ENCODE measurements at regions not wholly inside any gene's neighbourhood (a gene's known extent, or its start where the extent isn't known, plus 50 kb on each side); places are given as distances from the start of the nearest gene placed in this dataset.

- Histone ChIP-seq H3K9me3 (ENCODE audit: control insufficient read depth in 3 of 3, low read length in 3 of 3) (no peaks in the 10 kb centered on the region), H3K27me3 (ENCODE audit: control insufficient read depth in 3 of 3, insufficient read depth in 3 of 3, low read length in 3 of 3) (no peaks in the 10 kb centered on the region), H3K9ac (ENCODE audit: low read depth in 1 of 3, low read length in 3 of 3) (no peak overlapping the region), H3K27ac (ENCODE audit: low read depth, low read length) (no peak overlapping the region), H3K4me3 (ENCODE audit: low read length in 3 of 3) (no peak overlapping the region), H3K36me3 (ENCODE audit: control insufficient read depth in 3 of 3, insufficient read depth in 3 of 3, low read length in 3 of 3) (no peaks in the 10 kb centered on the region), H3K4me1 (ENCODE audit: control insufficient read depth in 3 of 3, insufficient read depth in 3 of 3, low read length in 3 of 3) (no peaks in the 10 kb centered on the region)
These were observed 1047.6 kb upstream of the ACO1 start for GRCh38 chr9:31336841-31337240.

DNA sequence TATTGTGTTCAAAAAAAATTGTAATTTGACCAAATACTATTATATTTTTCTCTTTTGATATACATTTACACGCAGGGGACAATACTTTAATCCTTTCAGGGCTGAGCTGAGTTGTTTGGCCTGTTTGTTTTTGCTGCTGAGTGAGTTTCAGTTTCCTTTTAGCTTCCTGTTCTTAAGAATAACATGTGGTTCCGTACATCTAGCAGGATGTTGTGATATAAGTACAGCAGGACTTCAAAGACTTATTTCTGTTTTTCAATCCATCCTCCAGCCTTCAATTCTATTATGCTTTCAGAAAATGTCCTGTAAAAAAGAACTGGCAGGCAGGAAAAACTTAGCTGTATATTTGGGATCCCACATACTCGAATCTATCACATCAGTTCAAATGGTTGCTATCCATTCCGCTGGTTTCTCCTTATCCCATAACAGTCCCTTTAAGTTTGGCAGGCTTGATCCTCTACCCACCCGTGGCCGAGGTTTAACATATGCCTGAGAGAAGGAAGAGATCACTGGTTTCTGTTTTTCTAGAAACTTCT is 1037.3 kb upstream of the ACO1 start:
- H3K27me3 ChIP-seq (ENCODE audit: control insufficient read depth in 3 of 3, insufficient read depth in 3 of 3, low read length in 3 of 3) = no peaks in the 10 kb centered on the region
- no peaks in the 10 kb centered on the region for H3K36me3 ChIP-seq (ENCODE audit: control insufficient read depth in 3 of 3, insufficient read depth in 3 of 3, low read length in 3 of 3)
- H3K9me3 ChIP-seq (ENCODE audit: control insufficient read depth in 3 of 3, low read length in 3 of 3) = no peaks in the 10 kb centered on the region
- no peaks in the 10 kb centered on the region for H3K4me1 ChIP-seq (ENCODE audit: control insufficient read depth in 3 of 3, insufficient read depth in 3 of 3, low read length in 3 of 3)
- no peak overlapping the region for H3K9ac ChIP-seq (ENCODE audit: low read depth in 1 of 3, low read length in 3 of 3)
- H3K27ac ChIP-seq (ENCODE audit: low read depth, low read length) = peak overlapping the region; percentile 37
- H3K4me3 ChIP-seq (ENCODE audit: low read length in 3 of 3) = peak overlapping the region in 1 of 3 donors; percentile 0

DNA sequence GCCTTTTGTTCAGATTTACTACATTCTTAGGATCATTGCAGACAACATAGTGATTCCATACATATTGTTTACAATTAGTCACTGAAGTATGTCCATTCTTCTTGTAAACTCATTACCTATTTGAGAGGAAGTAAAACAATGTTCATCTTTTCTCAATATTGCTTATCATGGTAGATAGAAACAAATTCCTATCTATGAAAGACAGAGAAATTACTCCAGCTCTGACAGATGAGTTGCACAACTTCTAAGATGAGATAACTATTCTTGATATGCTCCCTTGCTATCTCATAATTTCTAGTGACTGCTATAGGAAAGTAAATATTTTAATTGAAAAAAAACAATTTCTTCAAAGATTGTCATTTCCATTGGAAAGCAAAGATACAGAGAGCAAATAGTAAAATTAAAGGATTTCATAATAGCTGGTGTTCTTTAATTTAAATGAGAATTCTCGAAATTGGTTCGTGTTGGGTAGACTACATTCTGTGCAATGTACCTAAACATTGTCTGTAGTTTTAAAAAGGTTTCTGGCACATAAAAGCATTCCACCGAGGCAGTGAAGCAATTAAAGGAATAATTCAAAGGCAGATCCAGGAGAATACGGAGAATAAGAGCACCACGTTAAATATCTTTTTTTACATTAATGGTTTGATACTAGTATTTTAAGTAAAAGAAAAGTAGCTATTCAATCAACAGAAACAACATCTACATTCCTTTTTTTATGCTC is 1029.1 kb upstream of the ACO1 start:
- Histone ChIP-seq H3K9ac (ENCODE audit: low read depth in 1 of 3, low read length in 3 of 3) (no peak overlapping the region), H3K27me3 (ENCODE audit: control insufficient read depth in 3 of 3, insufficient read depth in 3 of 3, low read length in 3 of 3) (no peaks in the 10 kb centered on the region), H3K9me3 (ENCODE audit: control insufficient read depth in 3 of 3, low read length in 3 of 3) (no peaks in the 10 kb centered on the region), H3K4me3 (ENCODE audit: low read length in 3 of 3) (no peak overlapping the region), H3K36me3 (ENCODE audit: control insufficient read depth in 3 of 3, insufficient read depth in 3 of 3, low read length in 3 of 3) (no peaks in the 10 kb centered on the region), H3K4me1 (ENCODE audit: control insufficient read depth in 3 of 3, insufficient read depth in 3 of 3, low read length in 3 of 3) (no peaks in the 10 kb centered on the region), H3K27ac (ENCODE audit: low read depth, low read length) (no peak overlapping the region)

GRCh38 chr9:31355965-31356364 is 1028.5 kb upstream of the ACO1 start:
- H3K4me3 ChIP-seq (ENCODE audit: low read length in 3 of 3) = no peak overlapping the region
- H3K4me1 ChIP-seq (ENCODE audit: control insufficient read depth in 3 of 3, insufficient read depth in 3 of 3, low read length in 3 of 3) = no peaks in the 10 kb centered on the region
- no peaks in the 10 kb centered on the region for H3K9me3 ChIP-seq (ENCODE audit: control insufficient read depth in 3 of 3, low read length in 3 of 3)
- H3K27me3 ChIP-seq (ENCODE audit: control insufficient read depth in 3 of 3, insufficient read depth in 3 of 3, low read length in 3 of 3) = no peaks in the 10 kb centered on the region
- no peak overlapping the region for H3K9ac ChIP-seq (ENCODE audit: low read depth in 1 of 3, low read length in 3 of 3)
- no peak overlapping the region for H3K27ac ChIP-seq (ENCODE audit: low read depth, low read length)
- H3K36me3 ChIP-seq (ENCODE audit: control insufficient read depth in 3 of 3, insufficient read depth in 3 of 3, low read length in 3 of 3) = no peaks in the 10 kb centered on the region

- Histone ChIP-seq H3K4me3 (ENCODE audit: low read length in 3 of 3) (no peak overlapping the region), H3K9ac (ENCODE audit: low read depth in 1 of 3, low read length in 3 of 3) (no peak overlapping the region), H3K27me3 (ENCODE audit: control insufficient read depth in 3 of 3, insufficient read depth in 3 of 3, low read length in 3 of 3) (no peaks in the 10 kb centered on the region), H3K4me1 (ENCODE audit: control insufficient read depth in 3 of 3, insufficient read depth in 3 of 3, low read length in 3 of 3) (no peaks in the 10 kb centered on the region), H3K36me3 (ENCODE audit: control insufficient read depth in 3 of 3, insufficient read depth in 3 of 3, low read length in 3 of 3) (no peaks in the 10 kb centered on the region), H3K27ac (ENCODE audit: low read depth, low read length) (no peak overlapping the region), H3K9me3 (ENCODE audit: control insufficient read depth in 3 of 3, low read length in 3 of 3) (no peaks in the 10 kb centered on the region)
These were observed 1025.4 kb upstream of the ACO1 start for GRCh38 chr9:31359071-31359470.

DNA sequence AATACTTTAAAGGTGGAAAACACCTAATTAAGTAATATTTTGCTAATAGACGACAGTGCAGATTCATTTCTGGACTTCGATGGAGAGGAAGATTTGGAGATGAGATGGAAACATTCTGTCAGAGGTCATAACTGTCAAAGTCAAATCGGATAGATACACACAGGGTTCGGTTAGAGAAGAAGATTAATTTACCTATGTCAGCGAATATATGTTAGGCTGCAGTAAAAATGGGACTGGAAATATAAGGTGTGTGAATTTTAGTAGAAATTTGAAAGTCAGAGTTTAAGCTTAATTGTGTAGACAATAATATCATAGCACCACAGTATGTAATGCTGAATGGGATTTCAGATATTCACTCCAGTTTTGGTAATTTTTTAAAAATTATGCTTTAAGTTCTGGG is 1020.3 kb upstream of the ACO1 start:
- no peaks in the 10 kb centered on the region for H3K9me3 ChIP-seq (ENCODE audit: control insufficient read depth in 3 of 3, low read length in 3 of 3)
- H3K27me3 ChIP-seq (ENCODE audit: control insufficient read depth in 3 of 3, insufficient read depth in 3 of 3, low read length in 3 of 3) = no peaks in the 10 kb centered on the region
- H3K9ac ChIP-seq (ENCODE audit: low read depth in 1 of 3, low read length in 3 of 3) = no peak overlapping the region
- no peaks in the 10 kb centered on the region for H3K4me1 ChIP-seq (ENCODE audit: control insufficient read depth in 3 of 3, insufficient read depth in 3 of 3, low read length in 3 of 3)
- no peak overlapping the region for H3K27ac ChIP-seq (ENCODE audit: low read depth, low read length)
- no peaks in the 10 kb centered on the region for H3K36me3 ChIP-seq (ENCODE audit: control insufficient read depth in 3 of 3, insufficient read depth in 3 of 3, low read length in 3 of 3)
- H3K4me3 ChIP-seq (ENCODE audit: low read length in 3 of 3) = no peak overlapping the region

DNA sequence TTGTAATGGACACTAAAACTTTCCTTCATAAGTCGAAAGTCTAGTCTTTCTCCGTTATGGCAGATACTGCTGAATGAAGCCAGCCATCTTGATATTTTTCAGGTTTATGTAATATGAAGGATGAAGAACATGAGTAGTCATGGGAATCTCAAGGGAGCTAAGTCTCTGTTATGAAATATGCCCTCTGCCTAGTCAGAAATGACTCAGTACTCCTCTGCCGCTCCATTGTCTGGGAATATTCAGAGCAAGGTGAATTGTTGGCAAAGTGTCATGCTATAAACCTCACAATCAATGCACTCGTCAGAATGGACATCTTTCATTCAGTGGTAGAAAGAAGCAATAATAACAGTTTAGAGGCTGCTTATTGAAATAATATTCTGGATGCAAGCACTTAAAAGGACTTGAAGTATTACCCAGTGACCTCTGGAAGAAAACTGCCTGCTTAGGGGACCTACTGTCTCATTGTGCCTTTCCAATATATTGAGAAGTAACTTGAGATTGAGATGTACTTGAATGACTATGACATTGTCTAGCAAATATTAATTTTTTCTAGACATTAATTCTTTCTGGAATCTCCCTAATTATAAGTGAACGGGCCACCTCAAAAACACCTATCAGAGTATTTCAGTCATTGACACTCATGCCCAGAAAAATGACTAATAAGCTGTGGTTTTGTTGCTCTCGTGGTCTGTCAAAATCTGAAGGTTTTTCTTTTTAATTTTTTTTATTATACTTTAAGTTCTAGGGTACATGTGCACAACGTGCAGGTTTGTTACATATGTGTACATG is 1011.5 kb upstream of the ACO1 start:
- Histone ChIP-seq H3K4me3 (ENCODE audit: low read length in 3 of 3) (no peak overlapping the region), H3K27ac (ENCODE audit: low read depth, low read length) (no peak overlapping the region), H3K27me3 (ENCODE audit: control insufficient read depth in 3 of 3, insufficient read depth in 3 of 3, low read length in 3 of 3) (no peaks in the 10 kb centered on the region), H3K4me1 (ENCODE audit: control insufficient read depth in 3 of 3, insufficient read depth in 3 of 3, low read length in 3 of 3) (no peaks in the 10 kb centered on the region), H3K9me3 (ENCODE audit: control insufficient read depth in 3 of 3, low read length in 3 of 3) (no peaks in the 10 kb centered on the region), H3K9ac (ENCODE audit: low read depth in 1 of 3, low read length in 3 of 3) (no peak overlapping the region), H3K36me3 (ENCODE audit: control insufficient read depth in 3 of 3, insufficient read depth in 3 of 3, low read length in 3 of 3) (no peaks in the 10 kb centered on the region)

DNA sequence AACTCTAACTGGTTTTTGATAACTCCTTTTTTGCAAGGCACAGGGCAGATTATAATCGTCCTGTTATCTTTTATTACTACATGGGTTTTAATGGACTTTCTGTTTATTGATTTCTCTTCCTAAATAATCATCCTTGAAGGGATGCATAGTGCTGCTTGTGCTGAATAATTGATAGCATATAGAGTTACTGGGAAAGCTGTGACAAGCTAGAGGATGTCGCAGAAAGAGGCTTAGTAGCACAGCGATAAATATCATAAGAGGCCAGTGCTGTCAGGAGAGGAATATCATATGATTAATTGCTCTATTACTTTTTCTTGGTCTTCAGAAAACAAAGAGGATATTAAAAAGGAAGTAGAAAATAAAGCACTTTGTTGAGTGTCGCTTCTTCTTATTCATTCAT is 1007.1 kb upstream of the ACO1 start:
- Histone ChIP-seq H3K4me3 (ENCODE audit: low read length in 3 of 3) (no peak overlapping the region), H3K4me1 (ENCODE audit: control insufficient read depth in 3 of 3, insufficient read depth in 3 of 3, low read length in 3 of 3) (no peaks in the 10 kb centered on the region), H3K36me3 (ENCODE audit: control insufficient read depth in 3 of 3, insufficient read depth in 3 of 3, low read length in 3 of 3) (no peaks in the 10 kb centered on the region), H3K9me3 (ENCODE audit: control insufficient read depth in 3 of 3, low read length in 3 of 3) (no peaks in the 10 kb centered on the region), H3K27ac (ENCODE audit: low read depth, low read length) (no peak overlapping the region), H3K27me3 (ENCODE audit: control insufficient read depth in 3 of 3, insufficient read depth in 3 of 3, low read length in 3 of 3) (no peaks in the 10 kb centered on the region), H3K9ac (ENCODE audit: low read depth in 1 of 3, low read length in 3 of 3) (no peak overlapping the region)

DNA sequence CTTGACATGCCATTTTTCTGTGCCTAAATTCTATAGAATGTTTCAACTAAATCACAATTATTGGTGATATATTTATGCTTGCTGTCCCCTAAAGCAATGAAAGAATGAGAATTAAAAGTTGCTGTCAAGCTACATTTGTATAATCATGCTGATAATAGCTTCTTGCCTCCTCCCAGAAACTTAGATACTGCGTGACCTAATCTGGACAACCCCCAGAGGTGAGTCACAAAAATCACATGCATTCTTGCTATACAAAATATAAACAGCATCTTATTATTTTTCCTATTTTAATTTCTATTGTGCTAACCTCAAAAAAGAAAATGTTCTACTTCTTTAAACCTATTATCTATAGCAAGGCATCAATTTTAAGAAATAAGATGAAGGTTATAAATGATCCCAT is 995.8 kb upstream of the ACO1 start:
- no peak overlapping the region for H3K27ac ChIP-seq (ENCODE audit: low read depth, low read length)
- H3K27me3 ChIP-seq (ENCODE audit: control insufficient read depth in 3 of 3, insufficient read depth in 3 of 3, low read length in 3 of 3) = no peaks in the 10 kb centered on the region
- no peaks in the 10 kb centered on the region for H3K4me1 ChIP-seq (ENCODE audit: control insufficient read depth in 3 of 3, insufficient read depth in 3 of 3, low read length in 3 of 3)
- H3K4me3 ChIP-seq (ENCODE audit: low read length in 3 of 3) = no peak overlapping the region
- H3K9ac ChIP-seq (ENCODE audit: low read depth in 1 of 3, low read length in 3 of 3) = no peak overlapping the region
- no peaks in the 10 kb centered on the region for H3K9me3 ChIP-seq (ENCODE audit: control insufficient read depth in 3 of 3, low read length in 3 of 3)
- H3K36me3 ChIP-seq (ENCODE audit: control insufficient read depth in 3 of 3, insufficient read depth in 3 of 3, low read length in 3 of 3) = no peaks in the 10 kb centered on the region

- Histone ChIP-seq H3K4me3 (ENCODE audit: low read length in 3 of 3) (no peak overlapping the region), H3K9ac (ENCODE audit: low read depth in 1 of 3, low read length in 3 of 3) (no peak overlapping the region)
These were observed 995.4 kb upstream of the ACO1 start for GRCh38 chr9:31389075-31389474.

More at GRCh38 chr9:31389075-31389474, 995.4 kb upstream of the ACO1 start:
- no peaks in the 10 kb centered on the region for H3K27me3 ChIP-seq (ENCODE audit: control insufficient read depth in 3 of 3, insufficient read depth in 3 of 3, low read length in 3 of 3)
- no peak overlapping the region for H3K27ac ChIP-seq (ENCODE audit: low read depth, low read length)
- H3K9me3 ChIP-seq (ENCODE audit: control insufficient read depth in 3 of 3, low read length in 3 of 3) = no peaks in the 10 kb centered on the region
- H3K4me1 ChIP-seq (ENCODE audit: control insufficient read depth in 3 of 3, insufficient read depth in 3 of 3, low read length in 3 of 3) = no peaks in the 10 kb centered on the region
- no peaks in the 10 kb centered on the region for H3K36me3 ChIP-seq (ENCODE audit: control insufficient read depth in 3 of 3, insufficient read depth in 3 of 3, low read length in 3 of 3)

Measured in skeletal muscle tissue (tissue), 3 donors.